GM23248 (cell line): ENCODE measurements at regions not wholly inside any gene's neighbourhood (a gene's known extent, or its start where the extent isn't known, plus 50 kb on each side); places are given as distances from the start of the nearest gene placed in this dataset.

ENCODE experiments used
- DNase-seq: peaks from one replicate; pipeline ENCODE4 v3.0.0-alpha.2; 2015
- H2AFZ ChIP-seq: fragments of 200-600 bp; sonication (generic); 2 replicates; pipeline ENCODE4 v1.6.1; 2016; ENCODE audit warnings: antibody characterized with exemption
- H3F3A ChIP-seq: fragments of 200-600 bp; sonication (generic); 2 replicates; pipeline ENCODE4 v1.6.1; 2016; ENCODE audit warnings: mild to moderate bottlenecking, antibody characterized with exemption, mixed run types; ENCODE audit not compliant: insufficient read depth
- H3K27ac ChIP-seq: fragments of 200-600 bp; sonication (generic); 2 replicates; pipeline ENCODE4 v1.5.1; 2016; ENCODE audit warnings: mild to moderate bottlenecking
- H3K27me3 ChIP-seq: fragments of 200-600 bp; sonication (generic); replicated peaks from 2 replicates; pipeline ENCODE4 v1.6.1; 2016; ENCODE audit warnings: mild to moderate bottlenecking; ENCODE audit not compliant: insufficient read depth
- H3K36me3 ChIP-seq: fragments of 200-600 bp; sonication (generic); 2 replicates; pipeline ENCODE4 v1.6.1; 2016; ENCODE audit warnings: low read depth, mild to moderate bottlenecking
- H3K4me1 ChIP-seq: fragments of 200-600 bp; sonication (generic); 2 replicates; pipeline ENCODE4 v1.6.1; 2016; ENCODE audit warnings: mild to moderate bottlenecking; ENCODE audit not compliant: insufficient read depth
- H3K4me2 ChIP-seq: fragments of 200-600 bp; sonication (generic); one replicate; pipeline ENCODE4 v1.6.1; 2016; ENCODE audit warnings: mild to moderate bottlenecking; ENCODE audit not compliant: unreplicated experiment
- H3K4me3 ChIP-seq: fragments of 200-600 bp; sonication (generic); 2 replicates; pipeline ENCODE4 v1.5.1; 2016; ENCODE audit warnings: mild to moderate bottlenecking
- H3K79me2 ChIP-seq: fragments of 200-600 bp; sonication (generic); 2 replicates; pipeline ENCODE4 v1.6.1; 2016; ENCODE audit warnings: mild to moderate bottlenecking; ENCODE audit not compliant: insufficient read depth
- H3K9ac ChIP-seq: fragments of 200-600 bp; sonication (generic); 2 replicates; pipeline ENCODE4 v1.6.1; 2016; ENCODE audit warnings: mild to moderate bottlenecking
- H3K9me2 ChIP-seq: fragments of 200-600 bp; sonication (generic); 2 replicates; pipeline ENCODE4 v1.6.1; 2016; ENCODE audit warnings: mixed run types, mild to moderate bottlenecking, moderate library complexity; ENCODE audit not compliant: insufficient read depth
- H3K9me3 ChIP-seq: fragments of 200-600 bp; sonication (generic); one replicate; pipeline ENCODE4 v1.6.1; 2017; ENCODE audit warnings: low read depth
- H4K20me1 ChIP-seq: fragments of 200-600 bp; sonication (generic); 2 replicates; pipeline ENCODE4 v1.6.0; 2016; ENCODE audit not compliant: insufficient read depth
- EZH2 ChIP-seq: fragments of 200-600 bp; sonication (generic); IDR thresholded peaks from 2 replicates; pipeline ENCODE4 v1.6.1; 2018; ENCODE audit warnings: antibody characterized with exemption, mild to moderate bottlenecking; ENCODE audit not compliant: insufficient read depth, poor library complexity, severe bottlenecking
- EZH2phosphoT487 ChIP-seq: fragments of 200-600 bp; sonication (generic); IDR thresholded peaks from 2 replicates; pipeline ENCODE4 v1.6.1; 2018; ENCODE audit warnings: antibody characterized with exemption, moderate library complexity, mild to moderate bottlenecking, low read depth; ENCODE audit not compliant: insufficient read depth
- WGBS, 2 experiments: methylation state at CpG; one replicate each; pipeline ENCODE4 v1.1.6; 2015 to 2017; ENCODE audit warnings: low lambda C conversion rate in 2 of 2, low coverage in 1 of 2; ENCODE audit errors: missing lambda C conversion rate in 2 of 2; 5-methylcytosine and 5-hydroxymethylcytosine counted together
- in situ Hi-C: fragments of 300-500 bp; cut with MboI; formaldehyde crosslinking; loops from 2 replicates; pipeline ENCODE4 v1.15.0; 2020

DNA sequence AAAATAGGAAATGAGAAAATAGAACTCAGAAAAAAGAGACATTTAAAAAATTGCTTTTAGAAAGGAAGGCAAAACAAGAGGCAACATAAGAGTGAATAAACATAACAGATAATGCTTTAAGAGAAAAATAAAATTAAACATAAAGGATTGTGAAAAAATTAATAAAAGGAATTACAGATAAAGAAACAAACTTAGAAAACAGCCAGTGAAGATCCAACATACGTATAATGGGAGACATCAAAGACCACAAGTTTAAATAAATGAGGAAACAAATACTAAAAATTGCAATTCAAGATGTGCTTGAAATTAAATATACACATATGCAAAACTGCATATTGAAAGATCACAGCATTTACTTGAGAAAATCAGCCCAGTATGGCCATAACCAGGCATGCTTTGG is 448.9 kb downstream of the NBAS start:
- H3K36me3 ChIP-seq = no peaks in the 10 kb centered on the region
- no peaks in the 10 kb centered on the region for H3K79me2 ChIP-seq
- no peak overlapping the region for H3K9ac ChIP-seq
- H3K27ac ChIP-seq = no peak overlapping the region
- no peak overlapping the region for H3K4me2 ChIP-seq
- no peak overlapping the region for H3K4me3 ChIP-seq
- H3K27me3 ChIP-seq = no peaks in the 10 kb centered on the region
- H2AFZ ChIP-seq = no peak overlapping the region
- H3F3A ChIP-seq = no peaks in the 10 kb centered on the region
- no peaks in the 10 kb centered on the region for H3K4me1 ChIP-seq
- no peaks in the 10 kb centered on the region for H4K20me1 ChIP-seq
- WGBS, 2 experiments = 59 to 67% methylated on average over 1 of the region's 1 CpG
- peak; percentile 15 for DNase-seq
- H3K9me3 ChIP-seq = no peaks in the 10 kb centered on the region
- TF ChIP-seq EZH2phosphoT487 (no peak), EZH2 (no peak)
- in situ Hi-C loops = no loop called here
- H3K9me2 ChIP-seq = no peaks in the 10 kb centered on the region

DNA sequence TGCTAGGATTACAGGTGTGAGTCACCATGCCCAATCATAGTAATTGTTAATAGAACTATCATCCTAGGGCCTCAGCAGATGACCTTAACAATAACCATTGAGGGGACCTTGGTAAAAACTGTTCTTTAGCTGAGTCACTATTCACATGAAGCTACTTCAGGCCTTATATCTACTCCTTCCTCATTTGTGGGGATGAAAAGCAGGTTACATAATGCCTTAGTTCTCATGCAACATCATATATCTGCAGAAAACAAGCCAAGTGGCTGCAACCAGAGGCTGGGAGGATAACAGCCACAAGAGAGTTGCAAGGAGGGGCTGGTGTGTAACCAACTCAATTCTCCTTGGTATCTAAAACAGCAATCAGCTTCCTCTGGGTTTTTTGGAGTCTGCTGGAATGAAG is 445.4 kb downstream of the NBAS start:
- no peak overlapping the region for H3K9ac ChIP-seq
- no peak overlapping the region for H3K4me2 ChIP-seq
- H4K20me1 ChIP-seq = no peaks in the 10 kb centered on the region
- no peaks in the 10 kb centered on the region for H3K36me3 ChIP-seq
- no peak overlapping the region for H3K27ac ChIP-seq
- in situ Hi-C loops = no loop called here
- H3K9me3 ChIP-seq = no peaks in the 10 kb centered on the region
- H3K79me2 ChIP-seq = no peaks in the 10 kb centered on the region
- H3F3A ChIP-seq = no peaks in the 10 kb centered on the region
- H3K27me3 ChIP-seq = no peaks in the 10 kb centered on the region
- H3K4me1 ChIP-seq = no peaks in the 10 kb centered on the region
- H3K4me3 ChIP-seq = no peak overlapping the region
- no peaks in the 10 kb centered on the region for H3K9me2 ChIP-seq
- no peak overlapping the region for H2AFZ ChIP-seq
- no peak for DNase-seq
- TF ChIP-seq EZH2phosphoT487 = no peak

DNA sequence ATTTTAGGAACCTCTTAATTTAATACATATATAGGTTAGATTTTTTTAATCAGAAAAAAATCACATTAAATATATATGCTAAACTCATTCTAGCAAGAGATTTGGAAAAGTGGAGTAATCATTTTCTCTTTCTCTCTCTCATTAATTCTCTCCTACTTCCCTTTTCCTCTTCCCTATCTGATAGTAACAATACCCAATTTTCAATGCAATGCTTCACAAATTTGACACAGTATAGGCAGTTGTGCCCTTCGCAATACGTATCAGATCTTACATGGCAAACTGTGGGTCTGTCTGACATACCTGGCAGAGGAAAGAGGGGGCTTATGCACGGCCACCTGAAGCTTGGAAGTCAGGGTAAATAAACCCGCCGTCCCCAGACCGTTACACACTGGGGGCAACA is 444.3 kb downstream of the NBAS start:
- Histone ChIP-seq H2AFZ (no peak overlapping the region), H4K20me1 (no peaks in the 10 kb centered on the region), H3K9me2 (no peaks in the 10 kb centered on the region), H3K36me3 (no peaks in the 10 kb centered on the region), H3K27me3 (no peaks in the 10 kb centered on the region), H3K79me2 (no peaks in the 10 kb centered on the region), H3K4me1 (no peaks in the 10 kb centered on the region), H3K9me3 (no peaks in the 10 kb centered on the region), H3K4me2 (no peak overlapping the region), H3F3A (no peaks in the 10 kb centered on the region), H3K27ac (no peak overlapping the region), H3K4me3 (no peak overlapping the region), H3K9ac (no peak overlapping the region)
- no peak for TF ChIP-seq EZH2phosphoT487
- TF ChIP-seq EZH2 = no peak
- in situ Hi-C loops = no loop called here
- 55 to 62% methylated on average over 6 of the region's 6 CpGs for WGBS, 2 experiments
- DNase-seq = no peak
